Mesenchymal stem cell (in vitro differentiated cells and primary cell): ENCODE measurements at regions not wholly inside any gene's neighbourhood (a gene's known extent, or its start where the extent isn't known, plus 50 kb on each side); places are given as distances from the start of the nearest gene placed in this dataset.

Experiments
- DNase-seq: peaks from one replicate; pipeline ENCODE4 v3.0.0-alpha.2; 2013
- H2AFZ ChIP-seq: one replicate; pipeline ENCODE4 v1.6.1; 2013; ENCODE audit warnings: low read depth, mild to moderate bottlenecking, control low read depth, inconsistent platforms, low read length, moderate library complexity
- H2AK5ac ChIP-seq: 2 replicates; pipeline ENCODE4 v1.6.1; 2013; ENCODE audit warnings: low read length, moderate library complexity, mild to moderate bottlenecking, inconsistent platforms; ENCODE audit not compliant: severe bottlenecking
- H2BK120ac ChIP-seq: one replicate; pipeline ENCODE4 v1.6.1; 2013; ENCODE audit warnings: low read depth, mild to moderate bottlenecking, inconsistent platforms, low read length, moderate library complexity
- H2BK12ac ChIP-seq, 2 experiments: one replicate each; pipeline ENCODE4 v1.6.1; 2013; ENCODE audit warnings: inconsistent platforms in 2 of 2, low read length in 2 of 2, mild to moderate bottlenecking in 2 of 2, moderate library complexity in 2 of 2, control low read depth in 1 of 2
- H2BK15ac ChIP-seq: one replicate; pipeline ENCODE4 v1.6.1; 2013; ENCODE audit warnings: mild to moderate bottlenecking, low read depth, inconsistent platforms; ENCODE audit not compliant: poor library complexity, severe bottlenecking
- H2BK5ac ChIP-seq: 2 replicates; pipeline ENCODE4 v1.6.1; 2013; ENCODE audit warnings: low read depth, mild to moderate bottlenecking, low read length, control low read depth, inconsistent platforms; ENCODE audit not compliant: poor library complexity, severe bottlenecking
- H3K14ac ChIP-seq, 2 experiments: one replicate each; pipeline ENCODE4 v1.6.1; 2013; ENCODE audit warnings: inconsistent platforms in 2 of 2, low read length in 2 of 2, control low read depth in 1 of 2, mild to moderate bottlenecking in 1 of 2, moderate library complexity in 1 of 2
- H3K18ac ChIP-seq, 2 experiments: one replicate each; pipeline ENCODE4 v1.6.1; 2013; ENCODE audit warnings: inconsistent platforms in 2 of 2, low read length in 2 of 2, control low read depth in 1 of 2, low read depth in 1 of 2, mild to moderate bottlenecking in 1 of 2
- H3K23ac ChIP-seq, 2 experiments: one replicate each; pipeline ENCODE4 v1.6.1; 2013; ENCODE audit warnings: inconsistent platforms in 2 of 2, low read length in 2 of 2, mild to moderate bottlenecking in 2 of 2, moderate library complexity in 2 of 2, control low read depth in 1 of 2
- H3K27ac ChIP-seq: 2 replicates; pipeline ENCODE4 v1.5.1; 2013; ENCODE audit warnings: mild to moderate bottlenecking, moderate library complexity, low read length, control low read depth, inconsistent platforms; ENCODE audit not compliant: poor library complexity, severe bottlenecking
- H3K27me3 ChIP-seq, 2 experiments: 2 replicates each; pipeline versions ENCODE4 v1.6.1 to v1.7.0; 2013; ENCODE audit warnings: low read length in 2 of 2, mild to moderate bottlenecking in 2 of 2, moderate library complexity in 2 of 2, control low read depth in 1 of 2, inconsistent platforms in 1 of 2; ENCODE audit not compliant: control insufficient read depth in 1 of 2, insufficient read depth in 1 of 2
- H3K36me3 ChIP-seq, 2 experiments: 2 replicates each; pipeline versions ENCODE4 v1.6.1 to v1.7.0; 2013; ENCODE audit warnings: low read length in 2 of 2, control low read depth in 1 of 2, inconsistent platforms in 1 of 2, low read depth in 1 of 2, mild to moderate bottlenecking in 1 of 2; ENCODE audit not compliant: insufficient read depth in 2 of 2, control insufficient read depth in 1 of 2
- H3K4ac ChIP-seq, 2 experiments: one replicate each; pipeline ENCODE4 v1.6.1; 2013; ENCODE audit warnings: inconsistent platforms in 2 of 2, low read length in 2 of 2, mild to moderate bottlenecking in 2 of 2, moderate library complexity in 2 of 2, control low read depth in 1 of 2, low read depth in 1 of 2
- H3K4me1 ChIP-seq: 2 replicates; pipeline ENCODE4 v1.6.1; 2013; ENCODE audit warnings: low read depth, low read length, control low read depth; ENCODE audit not compliant: control insufficient read depth, insufficient read depth
- H3K4me2 ChIP-seq: 2 replicates; pipeline ENCODE4 v1.6.1; 2013; ENCODE audit warnings: low read length, mild to moderate bottlenecking, inconsistent platforms; ENCODE audit not compliant: poor library complexity, severe bottlenecking
- H3K4me3 ChIP-seq, 2 experiments: 2 replicates each; pipeline versions ENCODE4 v1.5.1 to v1.7.0; 2013; ENCODE audit warnings: low read length in 2 of 2, mild to moderate bottlenecking in 2 of 2, control low read depth in 1 of 2, low read depth in 1 of 2; ENCODE audit not compliant: insufficient read depth in 1 of 2
- H3K79me1 ChIP-seq: replicated peaks from 2 replicates; pipeline ENCODE4 v1.6.1; 2013; ENCODE audit warnings: mild to moderate bottlenecking, control low read depth, low read length, inconsistent platforms; ENCODE audit not compliant: poor library complexity, severe bottlenecking
- H3K9ac ChIP-seq: 2 replicates; pipeline ENCODE4 v1.7.0; 2013; ENCODE audit warnings: mild to moderate bottlenecking, low read length, moderate library complexity
- H3K9me3 ChIP-seq: 2 replicates; pipeline ENCODE4 v1.7.0; 2013; ENCODE audit warnings: mild to moderate bottlenecking, low read length; ENCODE audit not compliant: control insufficient read depth
- H4K8ac ChIP-seq: one replicate; pipeline ENCODE4 v1.6.1; 2013; ENCODE audit warnings: inconsistent platforms, mild to moderate bottlenecking, low read length, moderate library complexity
- H4K91ac ChIP-seq: one replicate; pipeline ENCODE4 v1.6.1; 2013; ENCODE audit warnings: mild to moderate bottlenecking, low read length, inconsistent platforms
- WGBS: methylation state at CpG from one replicate; pipeline ENCODE4 v1.1.7; 2013; ENCODE audit warnings: mixed read lengths; 5-methylcytosine and 5-hydroxymethylcytosine counted together

DNA sequence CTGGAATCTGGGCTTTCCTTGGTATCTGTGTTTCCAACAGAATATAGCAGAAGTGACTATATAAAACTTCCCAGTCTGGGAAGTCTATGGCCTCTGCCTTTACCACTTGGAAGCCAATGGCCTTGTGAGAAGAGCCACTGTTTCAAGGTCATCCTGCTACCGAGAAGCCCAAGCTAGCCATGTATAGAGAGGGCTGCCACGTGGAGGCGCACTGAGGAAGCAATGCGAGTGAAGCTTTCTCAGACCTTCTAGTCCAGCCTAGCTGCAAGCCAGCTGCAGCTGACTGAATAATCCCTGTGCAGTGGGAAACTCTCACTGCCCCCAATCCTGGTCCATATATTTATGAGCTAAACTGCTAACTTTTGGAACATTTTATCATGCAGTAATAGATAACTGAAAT, 661.8 kb upstream of the RIOK2 start:
- Histone ChIP-seq H2AK5ac (no peak overlapping the region), H3K4me3 (no peak overlapping the region), H3K9ac (no peak overlapping the region)

GRCh38 chr5:97846643-97847042, 663.6 kb upstream of the RIOK2 start:
- Histone ChIP-seq H3K4me3 (no peak overlapping the region), H3K14ac (no peak overlapping the region), H2BK5ac (no peak overlapping the region), H2BK15ac (no peak overlapping the region), H2BK120ac (no peak overlapping the region), H2AK5ac (no peak overlapping the region), H3K27ac (no peak overlapping the region), H3K79me1 (no peaks in the 10 kb centered on the region), H4K91ac (no peak overlapping the region), H2BK12ac (no peak overlapping the region), H3K27me3 (no peaks in the 10 kb centered on the region), H3K4me2 (no peak overlapping the region), H3K18ac (no peak overlapping the region), H2AFZ (no peak overlapping the region), H3K9me3 (no peaks in the 10 kb centered on the region), H3K36me3 (no peaks in the 10 kb centered on the region), H3K4ac (no peak overlapping the region), H3K4me1 (no peaks in the 10 kb centered on the region), H4K8ac (no peak overlapping the region), H3K23ac (no peak overlapping the region), H3K9ac (no peak overlapping the region)
- peak; percentile 19 for DNase-seq

More for the DNA sequence above, 661.8 kb upstream of the RIOK2 start:
- no peak overlapping the region for H3K4ac ChIP-seq
- H2BK15ac ChIP-seq = no peak overlapping the region
- H3K27ac ChIP-seq = no peak overlapping the region
- H3K36me3 ChIP-seq = no peaks in the 10 kb centered on the region
- no peaks in the 10 kb centered on the region for H3K9me3 ChIP-seq
- H3K27me3 ChIP-seq = no peaks in the 10 kb centered on the region
- no peaks in the 10 kb centered on the region for H3K79me1 ChIP-seq
- no peak overlapping the region for H2BK120ac ChIP-seq
- no peak overlapping the region for H2AFZ ChIP-seq
- H3K18ac ChIP-seq = no peak overlapping the region
- no peak overlapping the region for H3K23ac ChIP-seq
- peak; percentile 8 for DNase-seq
- H2BK5ac ChIP-seq = no peak overlapping the region
- H4K91ac ChIP-seq = no peak overlapping the region
- H4K8ac ChIP-seq = no peak overlapping the region
- H3K14ac ChIP-seq = no peak overlapping the region
- no peak overlapping the region for H3K4me2 ChIP-seq
- H3K4me1 ChIP-seq = no peaks in the 10 kb centered on the region
- H2BK12ac ChIP-seq = no peak overlapping the region
- whole genome bisulfite sequencing = 77% methylated on average over 4 of the region's 4 CpGs

DNA sequence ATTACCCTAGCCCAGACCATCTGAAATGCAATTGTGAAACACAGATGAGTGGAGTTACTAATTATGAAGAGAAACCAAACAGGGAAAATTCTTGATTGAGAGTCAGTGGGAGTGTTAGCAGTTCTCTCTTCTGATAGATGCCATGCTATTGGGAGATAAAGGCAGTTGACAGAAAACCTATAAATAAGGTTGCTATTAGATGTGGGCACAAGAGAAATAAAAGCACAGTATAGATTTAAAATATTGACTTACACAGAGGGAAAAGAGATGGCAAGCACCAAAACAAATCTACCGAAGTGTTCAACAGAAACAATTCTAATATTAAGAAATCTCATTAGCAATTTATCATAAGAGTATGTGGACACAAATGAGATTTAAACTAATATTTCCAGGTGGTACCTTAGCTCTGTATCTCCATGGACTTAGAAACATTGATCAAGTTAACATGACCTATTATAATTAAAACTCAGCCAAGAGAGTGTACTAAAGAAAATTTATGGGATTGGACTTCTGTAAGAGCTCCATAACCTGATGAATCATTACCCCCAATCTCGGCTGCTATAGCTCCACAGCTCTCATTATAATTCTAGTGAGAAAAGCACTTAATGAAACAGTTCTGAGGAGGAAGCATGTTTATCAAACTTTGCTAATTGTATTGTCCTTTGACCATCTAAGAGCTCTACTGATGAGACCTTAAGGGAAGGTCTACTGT, 665.0 kb upstream of the RIOK2 start:
- H3K9ac ChIP-seq = no peak overlapping the region
- H3K14ac ChIP-seq = no peak overlapping the region
- no peak overlapping the region for H3K4me3 ChIP-seq
- no peak overlapping the region for H3K18ac ChIP-seq
- DNase-seq = no peak
- no peak overlapping the region for H2AFZ ChIP-seq
- no peak overlapping the region for H3K4me2 ChIP-seq
- H2AK5ac ChIP-seq = no peak overlapping the region
- H3K4me1 ChIP-seq = no peaks in the 10 kb centered on the region
- no peak overlapping the region for H2BK120ac ChIP-seq
- H3K27me3 ChIP-seq = no peaks in the 10 kb centered on the region
- no peak overlapping the region for H3K23ac ChIP-seq
- no peak overlapping the region for H3K27ac ChIP-seq
- no CpG with 5 or more reads among the region's 2 CpGs for WGBS
- H3K4ac ChIP-seq = no peak overlapping the region
- H2BK15ac ChIP-seq = no peak overlapping the region
- H4K8ac ChIP-seq = no peak overlapping the region
- H2BK12ac ChIP-seq = no peak overlapping the region
- no peaks in the 10 kb centered on the region for H3K79me1 ChIP-seq
- no peaks in the 10 kb centered on the region for H3K36me3 ChIP-seq
- H3K9me3 ChIP-seq = no peaks in the 10 kb centered on the region
- H2BK5ac ChIP-seq = no peak overlapping the region
- no peak overlapping the region for H4K91ac ChIP-seq

- WGBS = 94% methylated on average over 1 of the region's 1 CpG
- DNase-seq = no peak
Observed at GRCh38 chr5:97851036-97851435, 668.0 kb upstream of the RIOK2 start.

More at GRCh38 chr5:97851036-97851435, 668.0 kb upstream of the RIOK2 start:
- H2BK15ac ChIP-seq = no peak overlapping the region
- H3K14ac ChIP-seq = no peak overlapping the region
- H3K27ac ChIP-seq = no peak overlapping the region
- H2BK5ac ChIP-seq = no peak overlapping the region
- H3K9me3 ChIP-seq = no peaks in the 10 kb centered on the region
- no peaks in the 10 kb centered on the region for H3K79me1 ChIP-seq
- H3K4ac ChIP-seq = no peak overlapping the region
- no peak overlapping the region for H3K4me3 ChIP-seq
- no peak overlapping the region for H3K23ac ChIP-seq
- H3K9ac ChIP-seq = no peak overlapping the region
- H3K4me2 ChIP-seq = no peak overlapping the region
- no peak overlapping the region for H2BK12ac ChIP-seq
- no peak overlapping the region for H2AFZ ChIP-seq
- no peak overlapping the region for H3K18ac ChIP-seq
- no peak overlapping the region for H4K8ac ChIP-seq
- H2AK5ac ChIP-seq = no peak overlapping the region
- H2BK120ac ChIP-seq = no peak overlapping the region
- no peak overlapping the region for H4K91ac ChIP-seq
- H3K4me1 ChIP-seq = peaks cover 7% of the 10 kb centered on the region
- H3K36me3 ChIP-seq = no peaks in the 10 kb centered on the region
- H3K27me3 ChIP-seq = no peaks in the 10 kb centered on the region
